B cell (primary cell): ENCODE measurements at regions not wholly inside any gene's neighbourhood (a gene's known extent, or its start where the extent isn't known, plus 50 kb on each side); places are given as distances from the start of the nearest gene placed in this dataset.

Experiments
- CTCF ChIP-seq: fragments of 200-600 bp; IDR thresholded peaks from one replicate; pipeline ENCODE4 v1.8.0; 2022; ENCODE audit warnings: antibody characterized with exemption, mild to moderate bottlenecking
- EZH2 ChIP-seq: IDR thresholded peaks from 2 replicates; pipeline ENCODE4 v1.6.1; 2012; ENCODE audit warnings: borderline replicate concordance, low read depth, mild to moderate bottlenecking, moderate library complexity, low read length; ENCODE audit not compliant: insufficient read depth, poor library complexity, severe bottlenecking

GRCh38 chr15:69532856-69533255 lies 80.2 kb downstream of the RPLP1 start:
- TF ChIP-seq CTCF: no peak
- TF ChIP-seq EZH2: no peak
